HG03045 (cell line): ENCODE measurements at regions not wholly inside any gene's neighbourhood (a gene's known extent, or its start where the extent isn't known, plus 50 kb on each side); places are given as distances from the start of the nearest gene placed in this dataset.

ENCODE experiments used
- ATAC-seq: cut with Tn5 transposase; IDR thresholded peaks from one replicate; pipeline ENCODE4 v1.9.1; 2021; ENCODE audit warnings: mild to moderate bottlenecking, moderate library complexity; ENCODE audit not compliant: unreplicated experiment

DNA sequence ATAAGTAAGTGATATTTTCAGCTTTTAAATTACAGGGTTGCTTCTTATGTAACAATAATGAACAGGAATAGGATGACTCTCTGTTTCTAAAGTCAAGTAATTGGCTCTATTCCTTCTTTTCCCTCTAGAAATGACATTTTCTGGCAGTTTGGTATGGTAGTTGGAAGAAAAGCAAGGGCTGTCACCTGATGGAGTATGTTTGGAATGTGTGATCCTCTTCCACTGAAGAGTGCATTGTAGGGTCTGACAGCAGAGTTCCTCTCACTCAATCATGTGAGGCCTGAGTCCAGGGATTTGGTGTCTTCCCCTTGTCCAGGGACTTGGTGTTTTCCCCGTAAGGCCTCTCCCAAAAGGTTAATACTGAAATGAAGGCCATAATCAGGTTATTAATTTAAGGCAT, 233.8 kb upstream of the FBXL7 start:
- no peak for ATAC-seq

DNA sequence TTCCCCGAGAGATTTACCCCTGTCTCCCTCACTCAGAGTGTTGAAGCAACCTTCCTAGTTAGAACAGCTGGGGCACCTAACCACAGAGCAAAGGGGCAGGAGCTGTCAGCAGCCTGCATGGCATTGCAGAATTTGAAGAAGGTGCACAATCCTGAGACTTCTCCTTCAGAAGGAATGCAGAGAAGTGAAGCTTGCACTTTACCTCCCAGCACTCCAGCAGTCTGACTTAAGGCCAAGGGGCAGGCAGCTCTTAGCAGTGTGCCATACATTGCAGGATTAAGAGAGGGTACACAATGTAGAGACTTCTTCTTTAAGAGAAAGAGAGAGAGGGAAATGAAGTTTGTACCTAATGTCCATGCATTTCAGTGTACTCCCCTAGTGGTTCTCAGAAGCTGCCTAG, 236.0 kb upstream of the FBXL7 start:
- no peak for ATAC-seq

DNA sequence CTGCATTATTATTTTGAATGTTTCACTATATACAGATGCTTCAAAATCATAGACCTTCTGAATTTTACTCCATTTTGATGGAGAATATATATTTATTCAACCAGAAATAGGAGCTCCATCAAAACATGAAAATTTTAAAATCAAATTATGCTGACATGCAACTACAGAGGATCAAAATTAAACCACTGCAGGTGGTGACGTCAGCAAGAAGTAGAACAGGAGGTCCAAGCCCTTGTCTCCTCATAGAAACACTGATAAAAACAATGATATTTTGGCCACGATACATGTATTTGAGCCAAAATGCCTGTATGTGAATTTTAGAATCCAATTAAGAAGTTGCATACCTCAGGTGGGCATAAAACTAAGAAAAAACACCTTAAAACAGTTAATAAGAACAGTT, 236.6 kb upstream of the FBXL7 start:
- no peak for ATAC-seq

DNA sequence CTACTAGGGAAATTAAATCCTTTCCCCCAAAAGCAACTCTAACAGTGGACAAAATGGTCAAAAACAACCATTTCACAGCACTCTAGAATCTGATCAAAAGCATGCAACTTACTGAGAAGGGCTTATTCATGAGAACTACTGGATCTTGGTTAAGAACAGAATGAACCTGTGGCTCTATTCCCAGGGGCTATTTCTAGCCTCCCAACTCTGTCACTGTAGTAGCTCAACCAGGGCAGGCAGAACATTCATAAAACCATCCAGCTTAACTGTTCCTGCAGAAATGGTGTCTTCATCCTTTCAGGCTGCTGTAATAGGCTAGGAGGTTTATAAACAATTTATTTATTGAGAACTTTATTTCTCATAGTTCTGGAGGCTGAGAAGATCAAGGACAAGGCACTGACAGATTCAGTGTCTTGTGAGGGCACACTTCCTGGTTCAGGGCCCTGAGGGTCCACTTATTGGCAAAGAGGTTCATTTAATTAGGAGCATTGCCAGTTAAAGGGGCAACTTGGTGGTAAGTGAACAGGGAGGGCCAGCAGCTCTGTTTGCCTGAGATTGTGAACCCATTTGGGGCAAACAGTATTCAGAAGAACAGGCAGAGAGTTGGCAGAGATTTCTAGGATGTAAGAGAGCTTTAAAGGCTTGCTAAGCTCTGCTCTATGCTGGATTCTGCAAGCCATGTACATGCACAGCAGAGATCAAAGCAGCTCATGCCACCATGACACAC, 238.5 kb upstream of the FBXL7 start:
- no peak for ATAC-seq

DNA sequence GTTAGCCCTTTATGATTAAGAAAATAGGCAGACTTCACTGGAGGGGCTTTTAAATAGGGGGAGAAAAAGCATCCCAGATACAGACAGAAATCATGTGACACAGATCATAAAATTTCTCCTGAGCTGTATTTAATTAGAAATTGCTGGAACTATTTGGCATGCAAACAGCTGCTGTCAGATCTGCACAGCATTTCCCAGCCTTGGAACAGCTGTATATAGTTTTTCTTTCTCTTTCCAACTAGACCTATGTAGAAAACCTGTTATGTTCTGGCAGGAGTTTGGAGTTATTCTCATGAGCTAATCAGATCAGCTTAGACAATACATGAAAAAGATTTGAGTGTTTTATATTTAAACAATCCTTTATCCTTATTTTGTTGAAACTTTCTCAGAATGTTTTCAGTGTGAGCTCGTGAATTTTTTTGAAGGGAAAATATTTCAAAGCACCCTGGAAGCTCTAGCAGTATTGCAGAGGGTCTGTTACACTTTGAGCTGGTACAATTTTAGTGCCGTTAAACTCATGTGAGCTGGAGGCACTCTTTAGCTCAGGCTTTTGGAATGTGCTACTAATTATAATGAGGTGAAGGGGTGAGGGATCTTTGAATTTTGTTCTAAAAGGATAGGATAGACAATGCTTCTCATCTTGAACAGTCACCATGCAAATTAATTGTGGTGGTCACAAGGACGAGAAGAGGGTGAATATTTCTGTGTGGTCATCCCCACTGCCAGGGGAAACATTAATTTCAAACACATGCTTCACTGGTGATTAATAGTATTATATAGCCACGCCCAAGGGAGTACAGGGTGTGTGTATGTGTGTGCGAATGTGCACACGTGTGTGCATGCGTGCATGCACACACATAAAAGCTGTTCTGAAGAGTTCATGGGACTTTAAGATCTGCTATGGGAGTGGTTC, 239.4 kb upstream of the FBXL7 start:
- ATAC-seq, result no peak

DNA sequence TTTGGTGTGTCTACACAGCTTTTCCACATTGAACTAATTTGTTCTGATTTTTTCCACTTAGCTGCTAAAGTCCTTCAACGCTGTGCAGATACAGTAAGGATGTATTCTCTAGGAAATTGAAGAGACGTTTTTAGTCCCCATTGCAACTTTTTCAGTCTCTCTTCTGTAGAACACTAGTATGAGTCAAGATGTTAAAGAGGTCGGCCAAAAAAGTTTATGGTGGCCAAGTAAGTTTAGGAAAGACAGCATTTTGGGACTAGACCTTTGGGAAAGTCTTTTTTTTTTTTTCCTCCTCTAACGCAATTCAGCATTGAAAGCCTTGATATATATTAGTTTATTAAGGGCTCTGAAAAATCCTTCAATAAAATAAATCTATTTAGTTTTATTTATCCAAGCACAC, 243.5 kb upstream of the FBXL7 start:
- no peak for ATAC-seq

DNA sequence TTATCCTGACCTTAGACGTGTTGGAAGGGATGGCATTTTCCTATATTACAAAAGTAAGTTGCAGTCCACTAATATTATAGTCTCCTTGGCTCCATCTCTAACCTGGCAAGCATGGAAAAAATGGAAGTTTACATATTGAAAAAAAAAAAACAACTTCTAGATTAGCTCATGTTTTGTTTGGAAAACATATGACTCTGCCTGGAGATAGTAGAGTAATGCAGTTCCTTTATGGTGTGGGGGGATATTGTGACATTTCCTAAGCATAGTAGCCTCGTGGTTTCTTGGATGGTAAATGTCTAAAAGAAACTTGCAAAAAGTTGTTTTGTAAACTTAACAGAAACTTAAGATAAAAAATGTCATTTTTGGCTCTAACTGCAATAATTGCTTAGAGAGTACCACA, 244.4 kb upstream of the FBXL7 start:
- no peak for ATAC-seq

DNA sequence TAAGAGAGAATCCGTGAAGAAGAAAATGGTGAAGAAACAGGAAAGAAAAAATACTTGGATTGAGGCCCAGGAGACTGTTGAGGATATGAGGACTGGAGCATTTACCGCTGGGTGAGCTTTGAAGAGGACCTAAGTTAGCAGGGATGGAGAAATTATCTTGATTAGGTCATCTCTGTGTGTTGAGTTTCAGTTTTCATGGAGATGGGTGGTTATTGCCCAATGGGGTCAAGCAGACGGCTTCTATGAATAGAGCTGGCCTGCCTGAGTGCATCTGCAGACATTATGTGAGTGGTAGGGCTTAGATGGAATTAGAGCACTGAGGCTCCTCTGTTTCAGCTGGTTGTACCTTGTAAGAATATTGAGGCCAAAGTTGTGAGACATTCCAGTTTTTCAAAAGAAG, 245.4 kb upstream of the FBXL7 start:
- no peak for ATAC-seq

DNA sequence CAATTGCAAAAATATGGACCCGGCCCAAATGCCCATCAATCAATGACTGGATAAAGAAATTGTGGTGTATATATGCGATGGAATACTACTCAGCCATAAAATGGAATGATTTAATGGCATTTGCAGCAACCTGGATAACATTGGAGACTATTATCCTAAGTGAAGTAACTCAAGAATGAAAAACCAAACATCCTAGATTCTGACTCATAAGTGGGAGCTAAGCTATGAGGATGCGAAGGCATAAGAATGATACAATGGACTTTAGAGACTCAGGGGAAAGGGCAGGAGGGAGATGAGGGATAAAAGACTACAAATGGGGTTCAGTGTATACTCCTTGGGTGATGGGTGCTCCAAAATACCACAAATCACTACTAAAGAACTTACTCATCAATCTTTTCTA, 247.6 kb upstream of the FBXL7 start:
- ATAC-seq, result no peak

DNA sequence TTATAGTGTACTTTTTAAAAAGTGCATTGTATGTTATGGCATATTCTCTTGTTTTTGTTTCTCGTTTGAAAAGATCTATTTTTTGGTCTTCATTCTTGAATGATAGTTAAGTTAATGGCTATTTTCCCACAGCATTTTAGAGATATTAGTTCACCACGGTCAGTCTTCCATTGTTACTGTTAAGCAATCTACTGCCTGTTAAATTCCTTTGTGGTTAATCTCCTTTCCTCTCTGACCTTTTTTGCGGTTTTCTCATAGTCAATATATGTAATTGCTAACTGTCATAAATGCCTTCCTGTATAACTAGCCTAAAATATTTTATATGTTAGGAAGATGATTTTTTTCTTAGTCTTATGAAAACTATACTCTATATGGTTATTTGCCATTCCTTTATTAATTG, 250.8 kb upstream of the FBXL7 start:
- no peak for ATAC-seq

DNA sequence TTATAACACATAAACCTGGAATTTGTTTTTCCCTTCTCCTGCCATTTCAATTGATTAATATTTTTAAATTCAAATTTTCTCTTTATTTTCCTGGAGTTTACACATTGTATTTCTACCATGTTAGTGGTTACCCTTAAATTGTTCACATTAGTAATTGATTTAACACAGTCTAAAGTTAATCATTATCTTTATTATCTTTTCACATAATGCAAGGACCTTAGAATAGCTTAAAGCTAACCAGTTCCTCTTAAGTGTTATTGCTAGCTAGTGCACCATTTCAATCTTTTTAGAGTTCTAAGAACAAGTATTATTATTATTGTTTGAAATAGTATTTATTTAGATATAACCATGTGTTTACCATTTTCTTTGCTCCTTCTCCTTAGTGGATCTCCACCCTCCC, 251.2 kb upstream of the FBXL7 start:
- no peak for ATAC-seq

DNA sequence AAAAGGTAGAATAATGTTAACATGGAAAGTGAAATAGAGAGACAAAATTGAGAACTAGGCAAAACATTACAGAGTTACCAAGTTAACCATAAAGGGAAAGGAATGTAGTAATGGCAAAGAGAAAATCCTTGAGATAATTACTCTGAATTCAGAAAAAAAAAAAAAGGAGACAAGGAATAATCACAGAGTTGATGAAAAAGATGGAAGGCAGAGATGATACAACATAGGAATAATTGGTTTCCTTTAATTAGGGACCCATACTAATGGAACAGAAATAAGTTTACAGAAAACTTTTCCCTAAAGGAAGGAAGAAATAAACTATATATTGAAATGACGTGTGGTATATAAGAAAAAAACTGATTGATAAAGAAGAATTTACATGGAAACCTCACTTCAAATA, 254.1 kb upstream of the FBXL7 start:
- no peak for ATAC-seq

DNA sequence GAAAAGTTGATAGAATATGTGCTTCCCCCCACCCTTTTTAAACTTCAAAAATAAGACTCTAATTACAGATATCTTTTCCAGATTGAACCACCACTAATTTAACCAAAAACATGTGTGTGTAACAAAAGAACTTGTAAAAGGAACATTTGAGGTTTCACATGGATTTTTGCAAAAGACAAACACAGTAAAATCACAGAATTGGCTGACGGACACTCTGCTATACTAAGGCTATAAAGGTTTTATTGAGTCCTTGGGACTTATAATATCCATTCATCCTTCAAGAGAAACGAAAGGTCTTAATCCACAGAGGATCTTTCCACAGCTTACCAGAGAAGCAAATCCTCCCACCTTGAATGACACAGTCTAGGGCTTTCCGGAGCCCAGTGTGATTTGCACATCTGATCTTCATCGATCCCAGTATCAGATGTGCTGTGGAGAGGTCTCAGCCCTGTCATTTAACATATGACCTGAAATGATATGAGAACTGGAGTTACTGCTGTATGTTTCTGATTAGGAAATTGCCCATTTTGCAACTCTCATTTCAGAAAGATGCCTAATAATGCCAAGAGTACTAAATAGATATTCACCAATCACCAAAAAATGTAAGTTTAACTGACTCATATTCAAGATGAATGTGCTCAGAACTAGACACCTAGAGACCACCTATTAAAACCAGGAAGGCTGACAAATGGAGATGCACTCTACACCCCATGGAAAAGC, 256.5 kb upstream of the FBXL7 start:
- no peak for ATAC-seq

DNA sequence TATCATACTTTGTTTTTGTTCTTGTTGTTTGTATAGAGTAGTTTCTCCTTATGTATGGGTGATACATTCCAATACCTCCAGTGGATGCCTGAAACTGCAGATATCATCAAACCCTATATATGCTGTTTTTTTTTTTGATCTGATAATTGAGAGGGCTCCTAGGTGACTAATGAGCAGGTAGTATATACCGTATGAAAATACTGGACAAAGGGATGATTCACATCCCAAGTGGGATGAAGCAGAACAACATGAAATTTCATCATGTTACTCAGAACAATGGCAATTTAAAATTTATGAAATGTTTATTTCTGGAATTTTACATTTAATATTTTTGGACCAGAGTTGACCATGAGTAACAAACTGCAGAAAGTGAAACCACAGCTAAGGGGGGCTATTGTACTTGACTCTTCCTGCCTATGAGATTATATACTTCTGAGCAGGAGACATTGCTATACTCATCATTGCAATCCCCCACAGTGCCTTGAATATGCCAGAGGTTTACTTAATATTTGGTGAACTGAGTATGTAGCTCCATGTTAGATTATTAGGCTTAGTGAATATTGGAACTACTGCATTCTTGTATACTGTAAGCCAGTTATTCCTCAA, 258.7 kb upstream of the FBXL7 start:
- no peak for ATAC-seq

DNA sequence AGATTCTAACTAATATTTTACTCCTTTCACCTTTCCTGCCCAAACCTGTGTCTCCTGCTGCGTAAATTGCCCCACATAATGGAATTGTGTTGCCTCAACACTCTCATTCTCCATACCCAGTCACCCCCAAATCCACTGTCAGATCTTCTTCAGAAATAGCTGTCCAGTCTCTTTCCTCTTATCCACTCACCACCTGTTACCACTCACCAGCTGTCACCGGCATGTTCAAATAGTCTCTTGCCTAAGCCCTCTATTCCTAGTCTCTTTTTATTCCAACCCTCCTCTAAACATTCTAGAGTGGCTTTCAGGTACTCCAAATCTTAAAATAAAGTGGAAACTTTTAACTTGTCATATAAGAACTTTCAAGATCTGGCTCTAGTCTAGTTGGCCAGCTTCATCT, 262.0 kb upstream of the FBXL7 start:
- no peak for ATAC-seq

DNA sequence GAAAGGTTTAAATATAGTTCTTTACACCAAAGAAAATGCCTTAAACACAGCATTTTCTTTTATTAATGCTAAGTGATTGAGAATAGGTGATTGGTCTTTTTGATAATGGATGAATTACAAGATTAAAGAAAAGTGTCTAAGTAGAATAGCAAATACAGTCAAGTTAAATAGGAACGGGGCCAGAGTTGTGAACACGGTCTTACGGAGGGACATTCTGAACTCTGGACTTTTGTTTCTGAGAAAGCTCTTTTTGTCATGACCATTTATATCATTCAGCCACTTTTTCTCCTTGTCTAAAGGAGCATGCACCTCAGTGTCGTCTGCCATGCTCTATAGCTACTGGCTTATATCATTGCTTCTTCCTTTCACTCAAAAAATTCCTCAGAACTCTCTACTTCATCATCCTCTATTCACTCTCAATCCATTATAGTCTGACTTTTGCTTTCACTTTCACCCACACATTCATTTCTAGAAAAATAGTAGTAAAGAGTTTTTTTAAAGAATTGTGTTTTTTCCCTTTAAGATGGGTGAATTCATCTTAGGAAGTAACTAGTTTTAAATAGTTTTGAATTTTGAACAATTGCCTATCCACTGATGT, 263.0 kb upstream of the FBXL7 start:
- no peak for ATAC-seq

DNA sequence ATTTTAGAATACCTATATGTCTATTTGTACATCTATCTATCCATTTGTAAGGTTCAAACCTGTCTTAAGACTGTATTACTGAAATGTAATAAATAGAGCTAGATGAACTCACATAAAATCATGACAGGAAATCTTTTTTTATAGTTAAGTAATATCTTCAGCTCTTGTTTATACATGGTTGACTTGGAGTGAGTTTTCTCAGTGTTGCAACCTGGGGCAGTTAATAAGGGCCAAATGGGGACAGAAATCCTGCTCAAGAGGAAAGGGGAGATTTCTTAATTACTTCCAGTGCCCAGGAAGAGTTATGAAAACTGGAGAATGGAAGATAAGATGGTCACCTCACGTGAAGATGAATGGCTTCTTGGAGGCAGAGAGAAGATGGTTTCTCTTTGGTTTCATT, 265.1 kb upstream of the FBXL7 start:
- no peak for ATAC-seq

DNA sequence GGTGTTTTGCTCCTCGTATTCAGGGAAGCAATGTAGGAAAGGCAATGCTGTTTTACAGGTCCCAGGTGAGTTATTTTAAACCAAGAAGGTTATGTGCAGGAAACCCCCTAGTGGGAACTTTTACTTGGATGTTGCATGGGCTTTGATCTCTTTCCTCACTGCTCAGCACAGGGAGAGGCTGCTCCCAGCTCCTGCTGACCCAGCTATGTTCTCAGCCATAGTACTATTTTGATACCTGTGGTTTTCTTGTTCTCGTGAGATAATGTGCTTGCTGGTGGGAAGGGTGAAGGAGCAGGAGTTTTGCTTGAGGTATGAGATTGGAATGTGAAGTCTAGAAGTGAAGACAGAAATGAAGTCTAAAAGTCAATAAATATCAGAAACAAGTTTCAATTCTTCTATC, 265.6 kb upstream of the FBXL7 start:
- ATAC-seq, result no peak

DNA sequence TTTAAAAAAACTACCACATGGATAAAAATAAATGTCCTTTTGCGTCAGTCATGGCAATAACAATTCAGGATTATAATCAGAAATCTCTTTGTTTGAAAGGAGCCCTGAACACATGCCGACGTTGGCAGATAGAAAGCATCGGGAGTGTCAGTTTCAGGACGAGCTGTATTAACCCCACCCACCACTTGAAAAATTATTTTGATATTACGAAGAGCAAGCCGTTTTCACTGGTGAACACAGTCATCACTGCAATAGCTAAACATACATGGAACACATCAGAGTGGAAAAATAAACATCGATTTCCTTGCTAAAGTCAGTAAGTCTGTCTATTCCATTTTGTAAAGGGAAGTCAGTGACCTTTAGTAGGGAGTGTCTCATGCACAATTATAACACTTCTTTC, 266.4 kb upstream of the FBXL7 start:
- no peak for ATAC-seq

DNA sequence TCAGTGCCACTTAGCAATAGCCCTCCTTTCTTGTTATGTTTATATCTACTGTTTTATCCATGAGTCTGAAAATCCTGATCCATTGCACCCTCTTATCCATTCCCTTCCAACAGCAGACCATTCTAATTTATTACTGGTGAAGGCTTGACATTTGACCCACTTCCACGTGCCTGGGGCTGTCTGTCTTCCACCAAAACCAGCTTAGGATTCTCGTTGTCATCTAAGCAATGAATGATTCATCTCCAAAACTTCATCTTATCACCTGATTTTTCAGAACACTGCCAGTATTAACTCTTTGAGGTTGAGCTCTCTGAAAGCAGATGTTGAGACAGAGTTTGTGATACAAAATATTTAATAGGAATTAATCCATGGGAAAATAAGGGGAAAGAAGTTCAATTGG, 277.8 kb upstream of the FBXL7 start:
- ATAC-seq, result no peak

DNA sequence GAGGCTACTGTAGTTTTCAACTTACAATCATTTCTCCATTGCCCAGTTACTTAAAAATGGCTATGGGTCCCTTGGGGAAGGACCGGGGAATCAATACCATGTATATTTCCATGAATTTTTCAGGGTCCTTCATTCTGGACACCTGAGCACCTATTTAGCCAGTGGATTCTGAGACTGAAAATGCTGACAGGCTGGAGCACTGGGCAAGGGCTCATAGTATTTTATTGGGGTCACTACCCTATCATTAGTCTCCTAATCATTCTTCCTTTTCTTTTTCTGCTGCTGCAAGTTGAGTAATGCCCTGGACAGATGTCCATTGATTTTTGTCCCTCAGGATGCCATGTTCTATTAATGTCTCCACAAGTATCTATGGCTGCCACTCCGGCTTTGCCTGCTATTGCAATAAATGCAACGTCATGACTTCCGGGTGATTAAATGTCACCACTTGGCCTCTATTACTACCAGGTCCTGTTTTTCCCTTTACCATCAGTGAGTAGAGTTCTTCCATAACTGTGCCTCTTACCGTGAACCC, 279.3 kb upstream of the FBXL7 start:
- no peak for ATAC-seq
